ENCODE measurements at regions not wholly inside any gene's neighbourhood (a gene's known extent, or its start where the extent isn't known, plus 50 kb on each side); places are given as distances from the start of the nearest gene placed in this dataset.

DNA sequence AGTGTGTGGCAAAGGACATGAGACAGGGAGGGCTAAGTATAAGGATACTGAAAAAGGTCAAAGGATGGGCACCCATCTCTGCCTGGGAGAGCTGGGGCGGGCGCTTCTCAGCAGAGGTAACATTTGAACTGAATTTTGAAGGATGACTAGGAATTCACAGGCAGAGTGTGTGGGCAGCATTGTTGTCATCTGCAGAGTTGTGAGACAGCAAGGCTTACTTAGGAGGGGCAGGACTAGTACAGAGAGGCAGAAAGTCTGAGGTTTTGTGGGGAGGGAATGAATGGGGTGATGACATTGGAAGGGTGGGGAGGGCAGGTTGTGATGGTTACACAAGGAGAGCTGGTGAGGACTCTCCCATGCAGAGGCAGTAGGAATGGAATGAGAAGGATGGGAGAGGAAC, 84.1 kb upstream of the PRR23C start:
- FAIRE-seq: peak; percentile 28

DNA sequence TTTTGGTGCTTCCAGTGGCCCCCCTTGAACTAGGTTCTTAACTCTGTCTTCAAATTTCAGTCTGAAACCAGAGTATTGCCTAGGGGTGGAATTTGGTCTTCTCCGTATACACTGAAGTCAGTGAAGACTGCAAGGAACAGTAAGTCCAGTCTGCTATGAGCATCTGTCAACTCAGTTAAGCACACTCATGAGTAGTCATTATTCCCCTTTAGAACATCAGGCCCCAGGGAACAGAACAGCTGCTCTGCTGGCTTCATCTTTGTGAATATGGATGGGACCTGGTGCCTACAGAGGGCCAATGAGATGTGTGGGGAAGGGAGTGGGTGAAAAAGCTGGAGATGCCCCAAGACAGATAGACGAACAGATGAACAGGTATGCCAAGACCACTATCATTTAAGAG, 85.2 kb upstream of the PRR23C start:
- FAIRE-seq: no peak

More for the DNA sequence above, 84.1 kb upstream of the PRR23C start:
- Histone ChIP-seq H3K27me3 (ENCODE audit: control insufficient read depth, insufficient read depth, low read length) (no peaks in the 10 kb centered on the region), H3K36me3 (ENCODE audit: control insufficient read depth, insufficient read depth, low read length) (no peaks in the 10 kb centered on the region), H3K4me3 (ENCODE audit: low read depth, low read length) (no peak overlapping the region)
- TF ChIP-seq, protein P1, sequence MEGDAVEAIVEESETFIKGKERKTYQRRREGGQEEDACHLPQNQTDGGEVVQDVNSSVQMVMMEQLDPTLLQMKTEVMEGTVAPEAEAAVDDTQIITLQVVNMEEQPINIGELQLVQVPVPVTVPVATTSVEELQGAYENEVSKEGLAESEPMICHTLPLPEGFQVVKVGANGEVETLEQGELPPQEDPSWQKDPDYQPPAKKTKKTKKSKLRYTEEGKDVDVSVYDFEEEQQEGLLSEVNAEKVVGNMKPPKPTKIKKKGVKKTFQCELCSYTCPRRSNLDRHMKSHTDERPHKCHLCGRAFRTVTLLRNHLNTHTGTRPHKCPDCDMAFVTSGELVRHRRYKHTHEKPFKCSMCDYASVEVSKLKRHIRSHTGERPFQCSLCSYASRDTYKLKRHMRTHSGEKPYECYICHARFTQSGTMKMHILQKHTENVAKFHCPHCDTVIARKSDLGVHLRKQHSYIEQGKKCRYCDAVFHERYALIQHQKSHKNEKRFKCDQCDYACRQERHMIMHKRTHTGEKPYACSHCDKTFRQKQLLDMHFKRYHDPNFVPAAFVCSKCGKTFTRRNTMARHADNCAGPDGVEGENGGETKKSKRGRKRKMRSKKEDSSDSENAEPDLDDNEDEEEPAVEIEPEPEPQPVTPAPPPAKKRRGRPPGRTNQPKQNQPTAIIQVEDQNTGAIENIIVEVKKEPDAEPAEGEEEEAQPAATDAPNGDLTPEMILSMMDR (IDR thresholded peaks at IDR 0.05; ENCODE audit: insufficient read depth, low read length, severe bottlenecking): no peak
- no peak for DNase-seq (ENCODE audit: low read depth)

DNA sequence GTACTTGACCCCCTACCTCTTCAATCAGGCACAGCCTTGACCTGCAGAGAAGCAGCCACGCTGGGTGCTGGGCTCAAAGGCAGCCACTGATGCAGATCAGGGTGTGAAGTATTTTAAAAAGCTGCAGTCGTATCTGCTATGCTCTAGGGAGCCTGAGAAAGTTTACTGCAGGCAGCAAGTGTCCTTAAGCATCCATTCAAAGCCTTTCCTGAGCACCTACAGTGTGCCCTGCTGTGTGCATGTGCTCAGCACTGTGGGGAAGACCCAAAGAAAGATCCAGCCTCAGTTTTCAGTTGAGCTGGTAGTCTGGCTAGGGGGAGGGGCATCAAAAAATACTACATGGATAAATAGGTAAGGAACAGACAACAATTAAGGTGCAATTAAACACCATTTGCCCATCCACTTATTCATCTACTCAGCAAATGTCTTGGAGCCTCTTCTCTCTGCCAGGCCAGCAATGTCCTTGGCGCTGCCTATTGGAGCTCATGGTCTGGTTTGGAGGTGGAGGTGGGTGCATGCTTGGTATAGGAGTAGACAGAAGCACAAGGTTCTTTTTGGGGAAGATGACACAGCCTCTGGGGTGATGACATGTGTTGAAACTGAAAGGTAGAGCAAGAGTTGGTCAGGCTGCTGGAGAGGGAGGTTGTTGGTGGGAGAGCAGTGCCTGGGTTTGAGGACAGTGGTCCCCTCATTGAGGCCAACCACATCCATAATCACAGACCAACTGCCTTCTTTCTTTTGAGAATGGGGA, 85.9 kb upstream of the PRR23C start:
- DNase-seq (ENCODE audit: low read depth) (no peak), FAIRE-seq (no peak)
- no peak overlapping the region for H3K4me3 ChIP-seq (ENCODE audit: low read depth, low read length)

More for the DNA sequence above, 85.2 kb upstream of the PRR23C start:
- no peaks in the 10 kb centered on the region for H3K27me3 ChIP-seq (ENCODE audit: control insufficient read depth, insufficient read depth, low read length)
- no peak for DNase-seq (ENCODE audit: low read depth)
- TF ChIP-seq, protein P1 (IDR thresholded peaks at IDR 0.05; ENCODE audit: insufficient read depth, low read length, severe bottlenecking): no peak
- H3K36me3 ChIP-seq (ENCODE audit: control insufficient read depth, insufficient read depth, low read length): no peaks in the 10 kb centered on the region
- no peak overlapping the region for H3K4me3 ChIP-seq (ENCODE audit: low read depth, low read length)

DNA sequence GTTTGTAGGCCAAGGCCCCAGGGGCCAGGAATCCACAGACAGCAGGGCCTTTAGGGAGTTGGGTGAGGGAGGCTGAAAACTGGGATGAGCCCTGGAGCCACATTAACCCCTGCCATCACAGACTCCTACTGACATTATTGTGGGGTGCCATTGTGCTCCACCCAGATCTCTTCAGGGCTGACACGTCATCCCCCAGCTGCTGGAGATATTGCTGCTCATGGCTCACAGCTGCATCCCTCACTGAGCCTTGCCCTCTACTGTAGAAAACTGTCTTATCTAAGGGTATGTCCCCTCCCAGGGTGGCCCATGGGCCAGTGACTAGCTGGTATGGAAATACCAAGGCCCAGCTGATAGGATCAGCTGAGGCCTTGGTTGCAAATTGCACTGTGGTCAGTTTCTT, 87.3 kb upstream of the PRR23C start:
- peaks cover 2% of the 10 kb centered on the region for H3K27me3 ChIP-seq (ENCODE audit: control insufficient read depth, insufficient read depth, low read length)
- no peak overlapping the region for H3K4me3 ChIP-seq (ENCODE audit: low read depth, low read length)
- TF ChIP-seq, protein P1 (IDR thresholded peaks at IDR 0.05; ENCODE audit: insufficient read depth, low read length, severe bottlenecking): no peak
- FAIRE-seq: no peak
- no peaks in the 10 kb centered on the region for H3K36me3 ChIP-seq (ENCODE audit: control insufficient read depth, insufficient read depth, low read length)
- DNase-seq (ENCODE audit: low read depth): no peak

More for the DNA sequence above, 85.9 kb upstream of the PRR23C start:
- TF ChIP-seq, protein P1 (IDR thresholded peaks at IDR 0.05; ENCODE audit: insufficient read depth, low read length, severe bottlenecking): no peak
- no peaks in the 10 kb centered on the region for H3K27me3 ChIP-seq (ENCODE audit: control insufficient read depth, insufficient read depth, low read length)
- H3K36me3 ChIP-seq (ENCODE audit: control insufficient read depth, insufficient read depth, low read length): no peaks in the 10 kb centered on the region

DNA sequence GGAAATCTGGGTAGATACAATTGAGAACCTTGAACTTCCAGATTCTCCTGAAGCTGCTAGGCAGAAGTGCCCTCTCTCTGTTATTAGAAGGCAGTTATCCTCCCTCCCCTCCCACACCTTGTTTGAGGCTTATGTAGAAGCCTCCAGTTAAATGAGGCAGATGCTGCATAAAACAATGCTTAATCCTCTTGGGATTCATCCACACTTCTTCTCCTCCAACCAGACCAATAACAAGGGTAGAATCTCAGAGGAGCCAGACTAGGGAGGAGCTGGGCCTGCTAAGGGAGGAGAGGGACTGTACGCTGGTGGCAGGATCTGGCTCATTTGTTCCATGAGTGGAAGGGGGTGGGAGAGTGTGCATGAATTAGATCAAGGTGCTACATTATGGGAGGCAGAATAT, 88.3 kb upstream of the PRR23C start:
- FAIRE-seq (no peak), DNase-seq (ENCODE audit: low read depth) (no peak)
- Histone ChIP-seq H3K4me3 (ENCODE audit: low read depth, low read length) (no peak overlapping the region), H3K27me3 (ENCODE audit: control insufficient read depth, insufficient read depth, low read length) (peaks cover 2% of the 10 kb centered on the region), H3K36me3 (ENCODE audit: control insufficient read depth, insufficient read depth, low read length) (no peaks in the 10 kb centered on the region)
- TF ChIP-seq, protein P1 (IDR thresholded peaks at IDR 0.05; ENCODE audit: insufficient read depth, low read length, severe bottlenecking): no peak

Measured in bronchial epithelial cell (primary cell).